ENCODE measurements at regions not wholly inside any gene's neighbourhood (a gene's known extent, or its start where the extent isn't known, plus 50 kb on each side); places are given as distances from the start of the nearest gene placed in this dataset.

- Histone ChIP-seq H3K36me3 (no peaks in the 10 kb centered on the region), H3K27ac (no peak overlapping the region), H3K9me3 (no peaks in the 10 kb centered on the region), H3K27me3 (no peaks in the 10 kb centered on the region), H3K4me3 (no peak overlapping the region), H3K4me1 (no peaks in the 10 kb centered on the region)
- TF ChIP-seq POLR2A (IDR thresholded peaks at IDR 0.05) = no peak
- TF ChIP-seq, protein P1, sequence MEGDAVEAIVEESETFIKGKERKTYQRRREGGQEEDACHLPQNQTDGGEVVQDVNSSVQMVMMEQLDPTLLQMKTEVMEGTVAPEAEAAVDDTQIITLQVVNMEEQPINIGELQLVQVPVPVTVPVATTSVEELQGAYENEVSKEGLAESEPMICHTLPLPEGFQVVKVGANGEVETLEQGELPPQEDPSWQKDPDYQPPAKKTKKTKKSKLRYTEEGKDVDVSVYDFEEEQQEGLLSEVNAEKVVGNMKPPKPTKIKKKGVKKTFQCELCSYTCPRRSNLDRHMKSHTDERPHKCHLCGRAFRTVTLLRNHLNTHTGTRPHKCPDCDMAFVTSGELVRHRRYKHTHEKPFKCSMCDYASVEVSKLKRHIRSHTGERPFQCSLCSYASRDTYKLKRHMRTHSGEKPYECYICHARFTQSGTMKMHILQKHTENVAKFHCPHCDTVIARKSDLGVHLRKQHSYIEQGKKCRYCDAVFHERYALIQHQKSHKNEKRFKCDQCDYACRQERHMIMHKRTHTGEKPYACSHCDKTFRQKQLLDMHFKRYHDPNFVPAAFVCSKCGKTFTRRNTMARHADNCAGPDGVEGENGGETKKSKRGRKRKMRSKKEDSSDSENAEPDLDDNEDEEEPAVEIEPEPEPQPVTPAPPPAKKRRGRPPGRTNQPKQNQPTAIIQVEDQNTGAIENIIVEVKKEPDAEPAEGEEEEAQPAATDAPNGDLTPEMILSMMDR (IDR thresholded peaks at IDR 0.05) = no peak
- TF ChIP-seq POLR2AphosphoS5 (IDR thresholded peaks at IDR 0.05; ENCODE audit: insufficient read depth in 1 of 2, low read depth in 1 of 2) = no peak
- intact Hi-C loops (cut with DNase I) = loop anchor here (5.0 kb wide), 1 partner anchor 1296 kb away; no protein-coding TSS in a partner anchor
- no peak for DNase-seq (ENCODE audit: extremely low spot score in 2 of 2)
These were observed 179.3 kb upstream of the UBE3A start for GRCh38 chr15:25618161-25618560.

DNA sequence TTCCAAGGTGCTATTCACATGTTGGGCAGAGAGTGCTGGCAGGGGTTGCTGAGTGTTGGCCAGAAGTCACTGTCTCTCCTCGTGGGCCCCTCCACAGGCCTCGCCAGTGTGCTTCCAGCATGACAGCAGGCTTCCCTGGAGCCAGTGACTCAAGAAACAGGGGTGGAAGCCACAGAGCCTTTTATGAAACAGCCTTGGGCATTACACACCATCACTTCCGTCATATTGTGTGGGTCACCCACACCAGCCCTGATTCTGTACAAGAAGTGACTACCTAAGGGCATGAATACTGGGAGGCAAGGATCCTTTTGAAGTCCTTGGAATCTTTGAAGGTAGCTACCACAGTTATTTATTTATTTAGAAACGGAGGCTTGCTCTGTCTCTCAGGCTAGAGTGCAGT is 177.6 kb upstream of the UBE3A start:
- Histone ChIP-seq H3K9me3 (no peaks in the 10 kb centered on the region), H3K4me1 (no peaks in the 10 kb centered on the region), H3K27me3 (no peaks in the 10 kb centered on the region), H3K4me3 (no peak overlapping the region), H3K36me3 (no peaks in the 10 kb centered on the region), H3K27ac (no peak overlapping the region)
- intact Hi-C loops (cut with DNase I) = loop anchor here (5.0 kb wide), 1 partner anchor 1294 kb away; no protein-coding TSS in a partner anchor
- no peak for TF ChIP-seq POLR2A (IDR thresholded peaks at IDR 0.05)
- DNase-seq (ENCODE audit: extremely low spot score in 2 of 2) = no peak

DNA sequence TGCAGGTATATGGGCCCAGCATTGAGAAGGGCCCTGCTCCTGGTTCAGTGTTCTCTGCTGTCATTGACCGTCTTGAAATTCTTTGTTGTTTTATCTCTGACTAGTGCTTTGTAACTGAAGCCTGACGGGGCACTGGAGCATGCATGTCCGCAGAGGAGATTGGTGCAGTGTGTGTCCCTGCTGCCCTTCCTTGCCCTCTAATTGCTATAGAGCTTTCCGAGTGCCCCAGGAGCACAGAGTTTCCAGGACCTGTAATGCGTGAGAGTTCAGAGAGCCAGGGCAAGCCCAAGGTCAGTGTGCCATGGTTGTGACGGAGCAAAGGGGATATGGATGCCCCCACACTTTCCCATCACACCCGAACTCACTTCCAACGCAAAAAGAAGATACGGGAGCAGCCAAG is 174.3 kb upstream of the UBE3A start:
- H3K9me3 ChIP-seq = no peaks in the 10 kb centered on the region
- no peak overlapping the region for H3K4me3 ChIP-seq
- no peak for DNase-seq (ENCODE audit: extremely low spot score in 2 of 2)
- no peak for TF ChIP-seq POLR2AphosphoS5 (IDR thresholded peaks at IDR 0.05; ENCODE audit: insufficient read depth in 1 of 2, low read depth in 1 of 2)
- no peak for TF ChIP-seq POLR2A (IDR thresholded peaks at IDR 0.05)
- TF ChIP-seq, protein P1 (IDR thresholded peaks at IDR 0.05) = no peak
- H3K36me3 ChIP-seq = no peaks in the 10 kb centered on the region
- H3K4me1 ChIP-seq = no peaks in the 10 kb centered on the region
- intact Hi-C loops (cut with DNase I) = no loop called here
- H3K27me3 ChIP-seq = no peaks in the 10 kb centered on the region
- H3K27ac ChIP-seq = no peak overlapping the region

- no peaks in the 10 kb centered on the region for H3K9me3 ChIP-seq
- no peaks in the 10 kb centered on the region for H3K36me3 ChIP-seq
- no peak overlapping the region for H3K27ac ChIP-seq
- intact Hi-C loops (cut with DNase I) = no loop called here
- TF ChIP-seq POLR2A (IDR thresholded peaks at IDR 0.05) = no peak
- H3K4me1 ChIP-seq = no peaks in the 10 kb centered on the region
- no peaks in the 10 kb centered on the region for H3K27me3 ChIP-seq
- H3K4me3 ChIP-seq = no peak overlapping the region
- DNase-seq (ENCODE audit: extremely low spot score in 2 of 2) = no peak
These were observed 172.8 kb upstream of the UBE3A start for GRCh38 chr15:25611603-25612002.

GRCh38 chr15:25609371-25609770 is 170.5 kb upstream of the UBE3A start:
- Histone ChIP-seq H3K4me3 (no peak overlapping the region), H3K27me3 (no peaks in the 10 kb centered on the region), H3K27ac (no peak overlapping the region), H3K36me3 (no peaks in the 10 kb centered on the region), H3K9me3 (no peaks in the 10 kb centered on the region), H3K4me1 (no peaks in the 10 kb centered on the region)
- TF ChIP-seq POLR2AphosphoS5 (IDR thresholded peaks at IDR 0.05; ENCODE audit: insufficient read depth in 1 of 2, low read depth in 1 of 2) = no peak
- no peak for TF ChIP-seq POLR2A (IDR thresholded peaks at IDR 0.05)
- TF ChIP-seq, protein P1 (IDR thresholded peaks at IDR 0.05) = no peak
- intact Hi-C loops (cut with DNase I) = no loop called here
- DNase-seq (ENCODE audit: extremely low spot score in 2 of 2) = no peak

DNA sequence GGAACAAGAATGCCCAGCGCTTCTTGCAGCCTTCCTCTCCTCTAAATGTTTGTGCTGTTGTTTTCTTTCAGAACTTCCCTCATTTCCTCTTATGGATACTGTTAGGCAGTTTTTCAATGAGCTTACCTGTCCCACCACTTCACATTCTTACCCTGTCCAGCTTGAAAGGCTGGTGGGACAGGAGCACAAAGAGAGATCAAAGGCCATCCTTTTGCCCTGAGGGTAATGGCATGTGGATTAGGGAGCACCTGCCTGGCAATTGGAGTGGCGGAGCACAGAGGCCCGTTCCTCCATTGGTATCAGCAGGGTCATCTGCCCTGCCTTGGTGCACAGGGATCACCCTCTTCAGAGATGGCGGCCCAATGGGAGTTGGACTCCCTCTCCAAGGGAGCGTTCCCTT is 170.1 kb upstream of the UBE3A start:
- no peak for DNase-seq (ENCODE audit: extremely low spot score in 2 of 2)
- Histone ChIP-seq H3K9me3 (no peaks in the 10 kb centered on the region), H3K4me1 (no peaks in the 10 kb centered on the region), H3K27ac (no peak overlapping the region), H3K27me3 (no peaks in the 10 kb centered on the region), H3K36me3 (no peaks in the 10 kb centered on the region), H3K4me3 (no peak overlapping the region)
- intact Hi-C loops (cut with DNase I) = no loop called here
- no peak for TF ChIP-seq POLR2A (IDR thresholded peaks at IDR 0.05)
- TF ChIP-seq, protein P1 (IDR thresholded peaks at IDR 0.05) = no peak
- no peak for TF ChIP-seq POLR2AphosphoS5 (IDR thresholded peaks at IDR 0.05; ENCODE audit: insufficient read depth in 1 of 2, low read depth in 1 of 2)
